Activated naive CD8-positive, alpha-beta T cell treated with anti-CD3 and anti-CD28 coated beads, Interleukin-2, amount 10 ng/mL, durations not matched to agents 7 days and 5 days (primary cell): ENCODE measurements at regions not wholly inside any gene's neighbourhood (a gene's known extent, or its start where the extent isn't known, plus 50 kb on each side); places are given as distances from the start of the nearest gene placed in this dataset.

ENCODE experiments used
- ATAC-seq: fragments of 150-1000 bp; cut with Tn5 transposase; one replicate; pipeline ENCODE4 v1.10.0; 2021; ENCODE audit warnings: low read depth, moderate library complexity
- POLR2A ChIA-PET: fragments of 350-600 bp; sonication (Branson Sonifier 250); formaldehyde crosslinking; loops from one replicate; lab custom pipeline; 2021; ENCODE audit warnings: antibody characterized with exemption; lab: Charles Lee
- DNase-seq: peaks from one replicate; pipeline ENCODE4 v3.0.0; 2021
- H3K27ac Mint-ChIP-seq: one replicate; pipeline ENCODE4 v1.8.0; 2022; ENCODE audit warnings: mild to moderate bottlenecking, mixed read lengths
- H3K27me3 Mint-ChIP-seq: one replicate; pipeline ENCODE4 v1.8.0; 2022; ENCODE audit warnings: mild to moderate bottlenecking, moderate library complexity, mixed read lengths
- H3K36me3 Mint-ChIP-seq: one replicate; pipeline ENCODE4 v1.8.0; 2021; ENCODE audit warnings: mild to moderate bottlenecking, mixed read lengths
- H3K4me1 Mint-ChIP-seq: one replicate; pipeline ENCODE4 v1.8.0; 2021; ENCODE audit warnings: mixed read lengths
- H3K4me3 Mint-ChIP-seq: one replicate; pipeline ENCODE4 v1.8.0; 2022; ENCODE audit warnings: mild to moderate bottlenecking, moderate library complexity, mixed read lengths
- H3K9me3 Mint-ChIP-seq: one replicate; pipeline ENCODE4 v1.8.0; 2021; ENCODE audit warnings: mixed read lengths

DNA sequence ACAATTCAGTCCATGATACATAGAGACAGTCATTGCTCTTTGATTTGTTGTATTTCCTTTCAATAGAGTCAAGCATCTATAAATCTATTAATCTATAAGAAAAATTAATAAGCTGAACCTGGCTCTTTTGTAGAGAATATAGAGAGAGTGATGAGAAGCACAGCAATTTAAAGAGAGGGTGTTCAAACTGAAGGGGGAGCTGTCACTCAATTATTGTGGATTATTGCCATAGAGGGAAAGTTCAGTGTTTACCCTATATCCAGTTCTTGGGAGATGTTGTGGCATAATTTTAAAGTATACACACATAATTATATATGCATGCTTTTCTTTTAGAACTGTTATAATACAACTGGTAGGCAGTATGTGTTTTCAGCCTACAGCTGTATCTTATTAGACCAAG lies 1469.0 kb upstream of the PABPC4L start:
- DNase-seq = no peak
- Mint-ChIP-seq H3K4me3 (no peak overlapping the region), H3K27me3 (no peaks in the 10 kb centered on the region), H3K27ac (no peak overlapping the region), H3K4me1 (no peaks in the 10 kb centered on the region), H3K36me3 (no peaks in the 10 kb centered on the region), H3K9me3 (no peaks in the 10 kb centered on the region)
- POLR2A ChIA-PET = no interaction called here
- no peak for ATAC-seq
